Posterior cingulate gyrus (tissue), 11 donors: ENCODE measurements at regions not wholly inside any gene's neighbourhood (a gene's known extent, or its start where the extent isn't known, plus 50 kb on each side); places are given as distances from the start of the nearest gene placed in this dataset.
"Not testable (repeated sequence)": the region's sequence is repeated elsewhere in the genome, so short reads cannot be mapped to it uniquely, and the experiment has no call there.

ENCODE experiments used
- DNase-seq, 10 donors: peaks; one replicate each; pipeline versions ENCODE4 v3.0.0 to v3.0.0-alpha.2; 2020 to 2021; ENCODE audit warnings: mixed read lengths in 3 of 10
- intact Hi-C: fragments of 100-400 bp; cut with DNase I; formaldehyde crosslinking; loops from one replicate; pipeline ENCODE4 v1.15.1; 2023

GRCh38 chr20:18876394-18876793, 62.8 kb downstream of the SCP2D1 start:
- intact Hi-C loops = not testable (repeated sequence)

DNA sequence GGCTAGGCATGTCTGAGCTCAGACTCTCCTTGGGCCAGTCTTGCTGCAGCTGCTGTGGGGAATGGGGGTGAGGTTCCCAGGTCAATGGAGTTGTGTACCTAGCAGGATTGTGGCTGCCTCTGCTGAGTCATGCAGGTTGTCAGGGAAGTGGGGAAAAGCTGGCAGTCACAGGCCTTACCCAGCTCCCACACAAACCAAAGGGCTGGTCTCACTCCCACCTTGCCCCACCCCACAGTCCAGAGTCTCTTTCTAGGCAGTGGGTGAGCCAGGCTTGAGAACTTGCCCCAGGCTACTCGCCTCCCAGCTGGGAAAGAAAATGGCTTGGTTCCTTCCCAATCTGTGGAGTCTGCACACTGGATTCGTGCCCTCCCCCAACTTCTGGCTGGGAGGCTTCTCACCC, 65.7 kb downstream of the SCP2D1 start:
- no peak for DNase-seq
- intact Hi-C loops = no loop called here

More at GRCh38 chr20:18876394-18876793, 62.8 kb downstream of the SCP2D1 start:
- DNase-seq = not testable (repeated sequence)

DNA sequence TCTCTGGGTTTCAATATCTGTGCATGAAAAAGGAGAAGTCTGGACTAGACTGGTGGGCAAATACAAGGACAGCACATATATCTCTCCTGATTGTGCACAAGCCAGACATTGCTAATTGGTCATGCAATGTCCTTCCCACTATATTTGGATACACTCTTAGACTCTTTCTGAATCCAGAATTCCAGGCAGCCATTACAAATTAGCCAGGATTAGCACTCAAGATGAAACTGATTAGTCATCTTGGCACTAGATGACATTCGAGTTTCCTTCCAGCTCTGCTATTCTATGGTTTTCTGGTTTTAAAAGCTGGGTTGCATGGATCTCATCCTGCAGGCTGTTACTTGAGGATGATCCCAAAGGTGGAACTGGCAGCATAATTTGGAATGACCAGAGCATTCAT, 73.2 kb downstream of the SCP2D1 start:
- intact Hi-C loops = no loop called here
- DNase-seq = no peak

- DNase-seq = no peak
- intact Hi-C loops = no loop called here
Measured at GRCh38 chr20:18901980-18902737, 88.6 kb downstream of the SCP2D1 start.

GRCh38 chr20:18904192-18904591, 90.6 kb downstream of the SCP2D1 start:
- DNase-seq = no peak

DNA sequence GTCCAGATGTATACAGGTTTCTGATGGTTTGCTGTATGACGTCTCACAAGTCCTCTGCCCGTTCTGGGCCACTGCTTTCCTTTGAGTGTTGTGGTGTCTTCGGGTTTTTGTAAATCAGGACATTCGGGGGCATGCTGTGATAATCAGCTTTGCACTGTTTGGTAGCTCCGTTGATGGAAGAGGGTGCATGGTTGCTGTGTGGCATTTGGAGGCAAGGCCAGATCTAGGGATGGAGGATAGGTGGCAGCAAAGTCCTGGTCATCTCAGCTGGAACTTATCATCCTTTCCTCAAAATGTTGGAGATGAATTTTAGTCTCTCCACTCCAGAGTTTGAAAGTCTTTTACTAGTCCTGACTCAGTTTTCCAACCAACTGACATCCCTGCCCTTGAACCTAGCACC, 91.0 kb downstream of the SCP2D1 start:
- intact Hi-C loops = no loop called here
- peak in 3 of 10 donors; percentile 8 to 31 (median 10) for DNase-seq

More at GRCh38 chr20:18904192-18904591, 90.6 kb downstream of the SCP2D1 start:
- intact Hi-C loops = no loop called here

DNA sequence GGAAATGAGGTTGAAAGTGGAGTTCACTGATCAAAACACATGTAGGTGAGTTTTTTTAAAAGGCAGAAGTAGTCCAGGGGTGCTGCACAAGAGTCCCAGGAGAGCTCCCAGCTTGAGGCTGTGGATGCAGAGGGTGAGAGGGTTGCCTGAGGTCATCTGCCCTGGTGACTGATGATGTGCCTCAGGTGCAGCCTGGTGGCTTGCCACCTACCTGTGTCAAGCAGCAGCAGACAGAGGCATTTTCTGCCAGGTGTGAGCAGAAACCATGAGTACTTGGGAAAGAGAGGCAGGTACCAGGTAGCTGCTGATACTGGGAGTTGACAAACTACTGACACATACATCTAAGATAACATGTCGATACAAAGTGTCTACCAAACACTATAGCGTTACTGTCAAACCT, 92.5 kb downstream of the SCP2D1 start:
- intact Hi-C loops = no loop called here
- no peak for DNase-seq

DNA sequence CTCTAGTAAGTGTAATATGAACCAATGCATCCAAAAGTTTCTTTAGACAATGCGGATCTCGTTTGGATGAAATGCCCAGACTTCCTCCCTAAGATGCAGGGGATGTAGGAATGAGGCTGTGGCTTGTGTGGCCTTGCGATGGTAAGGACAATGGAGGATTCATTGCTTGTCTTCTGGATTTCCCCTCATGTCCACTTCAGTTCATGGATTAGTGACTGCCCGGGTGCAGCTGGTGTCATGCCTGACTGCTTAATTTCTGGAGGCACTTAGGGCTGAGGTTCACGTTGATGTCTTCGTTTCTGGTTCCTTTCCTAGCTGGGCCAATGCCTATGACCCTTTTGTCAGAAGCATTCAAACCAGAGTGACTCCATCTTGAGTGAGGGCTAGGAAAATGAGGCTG, 93.8 kb downstream of the SCP2D1 start:
- DNase-seq = no peak
- intact Hi-C loops = no loop called here

GRCh38 chr20:18908109-18908508, 94.5 kb downstream of the SCP2D1 start:
- intact Hi-C loops = no loop called here

DNA sequence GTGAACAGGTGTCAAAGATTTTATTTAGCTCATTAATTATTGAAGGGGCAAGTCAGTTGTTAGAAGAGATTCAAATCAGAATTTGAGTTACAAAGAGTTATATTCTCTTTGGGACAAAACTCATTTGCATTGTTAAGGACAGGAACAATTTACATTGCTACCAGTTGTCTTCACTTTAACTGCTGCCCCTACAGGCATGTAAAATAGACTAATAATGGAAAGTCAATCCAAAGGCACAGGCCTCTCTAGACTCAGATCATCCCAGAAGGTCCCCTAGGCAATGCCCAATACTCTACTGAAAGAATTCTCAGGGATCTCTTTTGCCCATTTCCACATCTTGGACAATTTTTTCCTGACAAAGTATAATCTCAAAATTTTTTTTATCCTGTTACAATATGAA, 95.7 kb downstream of the SCP2D1 start:
- intact Hi-C loops = no loop called here
- DNase-seq = no peak

More at GRCh38 chr20:18908109-18908508, 94.5 kb downstream of the SCP2D1 start:
- DNase-seq = no peak

DNA sequence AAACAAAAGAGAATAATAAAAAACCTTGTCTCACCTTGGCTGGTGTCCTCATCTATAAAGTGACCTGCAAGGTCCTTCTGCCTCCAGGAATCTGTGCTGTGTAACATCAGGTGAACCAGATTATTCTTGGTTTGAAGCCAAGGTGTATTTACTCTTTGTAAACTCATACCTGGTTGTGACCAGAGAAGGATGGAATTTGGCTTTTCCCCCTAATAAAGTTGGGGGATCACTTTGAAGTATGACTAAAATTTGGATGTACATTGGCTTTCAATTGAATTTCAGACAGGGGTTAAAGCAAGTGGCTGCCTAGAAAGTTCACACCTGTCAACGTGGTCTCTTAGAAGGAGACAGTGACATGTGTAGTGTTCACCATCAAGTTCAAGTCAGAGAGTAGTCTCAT, 100.1 kb downstream of the SCP2D1 start:
- no peak for DNase-seq
- intact Hi-C loops = no loop called here

- intact Hi-C loops = no loop called here
- DNase-seq = no peak
Measured at GRCh38 chr20:18914796-18915195, 101.2 kb downstream of the SCP2D1 start.

DNA sequence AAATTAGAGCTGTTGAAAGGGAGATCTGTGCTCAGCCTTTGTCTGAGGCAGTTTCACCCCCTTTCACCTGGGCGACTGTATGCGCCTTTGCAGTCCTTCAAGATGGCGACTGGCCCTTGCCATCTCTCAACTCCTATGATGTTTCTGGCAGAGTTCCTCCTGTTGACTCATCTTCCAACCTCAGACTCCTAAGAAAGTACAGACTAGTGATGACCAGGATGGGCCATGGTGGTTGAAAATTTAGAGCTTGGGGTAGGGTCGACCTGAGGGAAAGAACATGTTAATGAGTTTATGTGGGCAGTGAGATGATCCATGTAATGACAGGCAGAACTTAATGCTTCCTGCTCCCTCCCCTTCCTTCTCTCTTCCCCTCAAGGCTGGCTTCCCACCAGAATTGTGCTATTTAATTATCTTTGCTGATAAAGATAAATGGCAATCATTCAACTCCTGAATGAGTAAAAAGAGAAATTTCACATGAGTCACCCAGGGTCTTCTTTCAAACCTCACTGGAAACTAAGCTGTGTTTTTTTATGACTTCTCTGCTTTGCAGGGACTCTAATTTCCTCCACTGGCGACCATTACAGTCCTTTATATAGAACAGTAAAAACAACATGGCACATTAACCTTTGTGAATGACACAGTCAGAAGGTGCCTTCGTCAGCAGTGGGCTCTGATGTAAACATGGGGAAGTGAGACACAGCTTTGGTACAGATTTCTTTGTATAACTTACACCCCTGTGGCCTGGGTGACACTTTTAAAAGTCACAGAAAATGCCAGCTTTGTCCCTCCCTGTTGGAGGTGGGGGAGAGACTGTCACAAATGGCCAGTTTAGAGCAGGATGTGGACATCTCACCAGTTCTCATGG, 103.5 kb downstream of the SCP2D1 start:
- DNase-seq = no peak
- intact Hi-C loops = no loop called here

GRCh38 chr20:18919996-18920395, 106.4 kb downstream of the SCP2D1 start:
- DNase-seq = no peak
- intact Hi-C loops = no loop called here

GRCh38 chr20:18921291-18921690, 107.7 kb downstream of the SCP2D1 start:
- intact Hi-C loops = no loop called here

DNA sequence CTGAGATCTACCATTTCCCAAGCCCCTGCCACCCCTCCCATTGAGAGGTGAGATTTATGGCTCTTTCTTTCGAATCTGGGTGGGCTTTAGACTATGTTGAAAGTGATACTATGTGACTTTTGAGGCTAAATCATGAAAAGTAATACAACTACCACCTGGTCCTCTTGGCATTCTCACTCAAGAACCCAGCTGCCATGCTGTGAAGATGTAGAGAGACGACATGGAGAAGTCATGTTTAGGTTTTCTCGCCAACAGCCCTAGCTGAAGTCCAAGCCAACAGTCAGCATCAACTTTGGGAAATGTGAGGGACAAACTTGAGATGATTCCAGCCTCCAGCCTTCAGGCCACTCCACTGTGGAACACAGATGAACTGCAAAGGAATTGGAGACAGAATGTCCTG, 108.7 kb downstream of the SCP2D1 start:
- DNase-seq = no peak
- intact Hi-C loops = no loop called here

More at GRCh38 chr20:18921291-18921690, 107.7 kb downstream of the SCP2D1 start:
- DNase-seq = no peak

- intact Hi-C loops = no loop called here
- DNase-seq = no peak
Measured at GRCh38 chr20:18922898-18923297, 109.3 kb downstream of the SCP2D1 start.

DNA sequence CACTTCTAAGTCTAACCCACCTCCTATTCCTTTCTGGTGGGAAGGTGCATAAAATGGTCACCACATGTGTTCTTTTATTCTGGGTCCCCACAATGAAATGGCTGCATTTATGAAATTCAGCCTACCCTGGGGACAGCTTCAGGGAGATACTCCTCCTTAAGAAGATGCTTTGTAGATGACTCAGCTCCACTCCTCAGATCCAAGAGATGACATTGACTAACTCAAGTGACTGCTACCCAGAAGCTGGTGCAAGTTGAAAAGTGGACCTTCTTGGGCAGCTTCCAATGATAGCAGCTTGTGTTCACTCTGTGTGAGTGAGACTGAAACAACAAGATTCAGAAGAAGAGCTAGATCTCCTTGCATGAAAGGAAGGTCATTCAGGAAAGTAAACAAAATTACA, 113.4 kb downstream of the SCP2D1 start:
- no peak for DNase-seq
- intact Hi-C loops = no loop called here

DNA sequence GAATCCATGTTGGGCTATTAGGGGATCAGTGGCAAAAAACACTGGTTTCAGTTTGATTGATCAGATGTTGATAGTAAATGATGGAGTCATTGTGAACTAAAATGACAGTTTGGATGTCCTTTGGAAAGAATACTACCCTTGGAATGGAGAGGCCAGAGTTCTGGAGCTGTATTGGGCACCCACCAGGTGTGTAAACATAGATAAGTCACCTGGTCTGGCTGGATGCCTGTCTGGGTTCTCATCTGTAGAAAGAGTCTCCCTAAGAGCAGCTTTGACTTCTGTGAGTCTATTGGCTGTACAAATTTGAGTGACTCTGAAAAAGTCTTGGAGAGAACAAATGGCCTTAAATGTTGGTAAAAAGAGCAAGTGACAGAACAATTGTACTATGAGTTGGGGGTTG, 115.0 kb downstream of the SCP2D1 start:
- intact Hi-C loops = no loop called here
- DNase-seq = no peak

GRCh38 chr20:18929800-18930199, 116.2 kb downstream of the SCP2D1 start:
- intact Hi-C loops = no loop called here
- DNase-seq = no peak

DNA sequence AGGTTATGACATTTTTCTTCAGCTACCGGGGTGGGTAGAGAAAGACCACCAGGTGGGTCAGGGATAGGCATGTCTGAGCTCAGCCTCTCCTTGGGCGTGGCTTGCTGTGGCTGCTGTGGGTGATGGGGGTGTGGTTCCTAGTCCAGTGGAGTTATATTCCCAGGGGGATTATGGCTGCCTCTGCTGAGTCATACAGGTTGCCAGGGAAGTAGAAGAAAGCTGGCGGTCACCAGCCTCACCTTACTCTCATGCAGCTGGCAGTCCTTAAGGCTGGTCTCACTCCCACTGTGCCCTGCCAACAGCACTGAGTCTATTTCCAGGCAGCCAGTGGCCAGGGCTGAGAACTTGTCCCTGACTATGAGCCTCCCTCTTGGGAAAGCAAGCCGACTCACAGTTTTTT, 130.0 kb downstream of the SCP2D1 start:
- intact Hi-C loops = no loop called here
- DNase-seq = peak in 2 of 10 donors; percentile 11 to 17

- no peak for DNase-seq
- intact Hi-C loops = no loop called here
Measured at GRCh38 chr20:18956890-18957289, 143.3 kb downstream of the SCP2D1 start.
